Pancreas (tissue), 10 donors: ENCODE measurements at regions not wholly inside any gene's neighbourhood (a gene's known extent, or its start where the extent isn't known, plus 50 kb on each side); places are given as distances from the start of the nearest gene placed in this dataset.

Source experiments
- ATAC-seq, 4 donors: fragments of 200-7000 bp; cut with Tn5 transposase; one replicate each; pipeline versions ENCODE4 v1.8.0 to v1.9.1; 2020; ENCODE audit warnings: mild to moderate bottlenecking in 4 of 4, moderate library complexity in 4 of 4
- DNase-seq, 6 donors: peaks; one replicate each; pipeline ENCODE4 v3.0.0-alpha.2; 2020
- FAIRE-seq: peaks from 2 replicates; lab custom pipeline; 2012; peaks lifted over from hg19 to GRCh38; lab: Jason Lieb, UNC
- H3K27ac ChIP-seq, 4 donors: fragments of 200-600 bp; sonication (generic); 1 replicate in 3 of 4; 2 replicates in 1 of 4; pipeline versions ENCODE4 v1.5.0 to v1.8.0; 2020
- H3K27me3 ChIP-seq, 4 donors: fragments of 200-600 bp; one replicate each; pipeline ENCODE4 v1.8.0; 2021
- H3K36me3 ChIP-seq, 3 donors: fragments of 200-600 bp; sonication (generic) in 1 of 3; one replicate each; pipeline versions ENCODE4 v1.5.0 to v1.8.0; 2020 to 2021
- H3K4me1 ChIP-seq, 3 donors: fragments of 200-600 bp; one replicate each; pipeline ENCODE4 v1.8.0; 2021
- H3K4me3 ChIP-seq, 4 donors: fragments of 200-600 bp; sonication (generic) in 2 of 4; one replicate each; pipeline versions ENCODE4 v1.5.0 to v1.8.0; 2020 to 2021
- H3K9me3 ChIP-seq, 4 donors: fragments of 200-600 bp; one replicate each; pipeline ENCODE4 v1.8.0; 2021
- WGBS, 2 donors: extraction: QIAGEN DNeasy Blood & Tissue Kit; methylation state at CpG; one replicate each; pipeline ENCODE4 v1.1.7; 2013; 5-methylcytosine and 5-hydroxymethylcytosine counted together
- intact Hi-C, 3 donors: fragments of 100-400 bp; cut with DNase I; formaldehyde crosslinking; loops; one replicate each; pipeline versions ENCODE4 v1.11.1 to v1.14.2; 2022
- TF ChIP-seq, protein P1 (sequence below), 4 donors: fragments of 200-600 bp; sonication (generic) in 3 of 4; IDR thresholded peaks; one replicate each; pipeline versions ENCODE4 v1.5.0 to v1.8.0; 2021; ENCODE audit warnings: antibody characterized with exemption in 4 of 4
- donor health status: healthy with polysubstance abuse.
- donor health status: DM: no; HTN: no; CAD: no; lungs with moderate emphysema.
- donor health status: DM: no; HTN: no; CAD: no.
- donor health status: control.
- donor health status: control.
- donor health status: Bipolar disorder and iron deficiency.
- donor health status: DM: yes; HTN: yes; CAD: no.
- donor health status: DM: no; HTN: no; CAD: no.
- donor health status: DM: no; HTN: no; CAD: no.
- donor health status: DM: yes; HTN: yes; CAD: no.

DNA sequence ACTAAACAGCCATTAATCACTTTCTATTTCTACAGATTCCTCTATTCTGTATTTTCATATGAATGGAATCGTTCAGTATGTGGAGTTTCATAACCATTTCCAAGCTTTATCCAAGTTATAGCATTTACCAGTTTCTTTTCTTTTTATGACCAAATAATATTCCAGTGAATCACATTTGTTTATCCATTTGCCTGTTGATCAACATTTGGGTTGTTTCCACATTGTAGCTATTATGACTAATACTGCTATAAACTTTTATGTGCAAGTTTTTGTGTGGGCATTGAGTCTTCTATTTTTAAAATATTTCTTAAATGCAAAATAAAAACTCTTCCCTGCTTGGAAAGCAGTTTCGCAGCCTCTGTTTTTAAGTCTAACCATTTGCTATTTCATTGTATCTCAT, 336.4 kb upstream of the OPRM1 start:
- 63 to 78% methylated on average over 2 of the region's 2 CpGs for WGBS, 2 donors
- no peak overlapping the region for H3K4me3 ChIP-seq
- TF ChIP-seq, protein P1, sequence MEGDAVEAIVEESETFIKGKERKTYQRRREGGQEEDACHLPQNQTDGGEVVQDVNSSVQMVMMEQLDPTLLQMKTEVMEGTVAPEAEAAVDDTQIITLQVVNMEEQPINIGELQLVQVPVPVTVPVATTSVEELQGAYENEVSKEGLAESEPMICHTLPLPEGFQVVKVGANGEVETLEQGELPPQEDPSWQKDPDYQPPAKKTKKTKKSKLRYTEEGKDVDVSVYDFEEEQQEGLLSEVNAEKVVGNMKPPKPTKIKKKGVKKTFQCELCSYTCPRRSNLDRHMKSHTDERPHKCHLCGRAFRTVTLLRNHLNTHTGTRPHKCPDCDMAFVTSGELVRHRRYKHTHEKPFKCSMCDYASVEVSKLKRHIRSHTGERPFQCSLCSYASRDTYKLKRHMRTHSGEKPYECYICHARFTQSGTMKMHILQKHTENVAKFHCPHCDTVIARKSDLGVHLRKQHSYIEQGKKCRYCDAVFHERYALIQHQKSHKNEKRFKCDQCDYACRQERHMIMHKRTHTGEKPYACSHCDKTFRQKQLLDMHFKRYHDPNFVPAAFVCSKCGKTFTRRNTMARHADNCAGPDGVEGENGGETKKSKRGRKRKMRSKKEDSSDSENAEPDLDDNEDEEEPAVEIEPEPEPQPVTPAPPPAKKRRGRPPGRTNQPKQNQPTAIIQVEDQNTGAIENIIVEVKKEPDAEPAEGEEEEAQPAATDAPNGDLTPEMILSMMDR (IDR thresholded peaks at IDR 0.05), result no peak
- no peaks in the 10 kb centered on the region for H3K4me1 ChIP-seq
- no peak overlapping the region for H3K27ac ChIP-seq
- H3K9me3 ChIP-seq, result no peaks in the 10 kb centered on the region
- DNase-seq (no peak), ATAC-seq (no peak), FAIRE-seq (no peak)
- intact Hi-C loops, result no loop called here
- no peaks in the 10 kb centered on the region for H3K27me3 ChIP-seq
- H3K36me3 ChIP-seq, result no peaks in the 10 kb centered on the region

DNA sequence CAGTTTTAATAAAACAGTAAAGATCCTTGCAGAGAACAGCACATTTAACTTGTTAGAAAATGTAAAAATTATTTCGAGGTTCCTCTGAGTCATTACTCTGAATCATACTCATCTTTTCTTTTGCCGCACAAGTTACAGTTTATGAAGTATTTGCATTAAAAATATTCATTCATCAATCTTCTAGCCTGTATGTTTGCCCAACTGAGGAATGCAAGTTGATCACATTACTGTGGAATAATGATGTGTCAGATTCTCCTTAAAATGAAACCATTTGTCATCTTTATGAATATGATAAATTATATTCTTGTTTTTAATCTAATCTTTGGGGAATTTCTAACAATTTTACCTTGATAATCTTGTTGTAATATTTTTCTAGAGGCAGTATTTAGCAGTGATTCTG, 340.4 kb upstream of the OPRM1 start:
- Histone ChIP-seq H3K9me3 (no peaks in the 10 kb centered on the region), H3K27ac (no peak overlapping the region), H3K27me3 (no peaks in the 10 kb centered on the region), H3K4me3 (no peak overlapping the region), H3K4me1 (no peaks in the 10 kb centered on the region), H3K36me3 (no peaks in the 10 kb centered on the region)
- no peak for DNase-seq
- ATAC-seq, result no peak
- TF ChIP-seq, protein P1 (IDR thresholded peaks at IDR 0.05), result no peak
- no peak for FAIRE-seq
- intact Hi-C loops, result no loop called here
- WGBS, 2 donors, result 63 to 69% methylated on average over 2 of the region's 2 CpGs

- intact Hi-C loops, result no loop called here
- Histone ChIP-seq H3K36me3 (no peaks in the 10 kb centered on the region), H3K27ac (no peak overlapping the region), H3K27me3 (no peaks in the 10 kb centered on the region), H3K4me1 (no peaks in the 10 kb centered on the region), H3K9me3 (no peaks in the 10 kb centered on the region), H3K4me3 (no peak overlapping the region)
- FAIRE-seq (no peak), ATAC-seq (no peak), DNase-seq (no peak)
- TF ChIP-seq, protein P1 (IDR thresholded peaks at IDR 0.05), result no peak
- WGBS, 2 donors, result 82 to 84% methylated on average over 5 of the region's 5 CpGs
These were observed 341.0 kb upstream of the OPRM1 start for GRCh38 chr6:153698001-153698400.

GRCh38 chr6:153677522-153677921, 361.5 kb upstream of the OPRM1 start:
- FAIRE-seq (no peak), ATAC-seq (no peak), DNase-seq (no peak)
- WGBS, 2 donors, result 58 to 74% methylated on average over 2 of the region's 2 CpGs
- Histone ChIP-seq H3K27me3 (no peaks in the 10 kb centered on the region), H3K4me3 (no peak overlapping the region), H3K9me3 (no peaks in the 10 kb centered on the region), H3K36me3 (no peaks in the 10 kb centered on the region), H3K4me1 (no peaks in the 10 kb centered on the region), H3K27ac (no peak overlapping the region)
- intact Hi-C loops, result no loop called here
- TF ChIP-seq, protein P1 (IDR thresholded peaks at IDR 0.05), result no peak

DNA sequence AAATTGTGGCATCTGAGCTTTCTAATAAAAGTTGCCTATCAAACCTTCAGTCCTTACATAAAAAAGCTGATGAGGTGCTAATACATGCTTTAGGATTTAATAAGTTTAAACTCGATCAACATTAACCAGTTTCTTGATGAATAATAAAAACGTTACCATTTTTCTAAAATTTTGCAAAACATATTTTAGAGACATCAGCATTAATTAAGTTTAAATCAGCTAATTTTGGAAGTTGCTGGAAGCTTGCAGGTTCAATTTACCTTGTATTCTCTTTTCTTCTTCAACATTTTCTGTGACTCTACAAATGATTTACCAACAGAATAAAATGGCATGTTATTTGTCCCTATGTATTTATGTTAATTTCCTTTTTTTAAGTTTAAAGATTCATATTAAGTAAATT, 365.3 kb upstream of the OPRM1 start:
- TF ChIP-seq, protein P1 (IDR thresholded peaks at IDR 0.05), result no peak
- intact Hi-C loops, result no loop called here
- no peak for FAIRE-seq
- Histone ChIP-seq H3K27me3 (no peaks in the 10 kb centered on the region), H3K9me3 (no peaks in the 10 kb centered on the region), H3K27ac (no peak overlapping the region), H3K4me3 (no peak overlapping the region), H3K36me3 (no peaks in the 10 kb centered on the region), H3K4me1 (no peaks in the 10 kb centered on the region)
- no peak for ATAC-seq
- 49 to 73% methylated on average over 2 of the region's 2 CpGs for WGBS, 2 donors
- no peak for DNase-seq
